ENCODE measurements at regions not wholly inside any gene's neighbourhood (a gene's known extent, or its start where the extent isn't known, plus 50 kb on each side); places are given as distances from the start of the nearest gene placed in this dataset.

GRCh38 chr5:92969781-92970237 is 611.2 kb downstream of the NR2F1-AS1 start:
- Histone ChIP-seq H3K4me1 (no peaks in the 10 kb centered on the region), H3K9me3 (no peaks in the 10 kb centered on the region), H3K36me3 (no peaks in the 10 kb centered on the region), H3K27me3 (ENCODE audit: low read depth) (no peaks in the 10 kb centered on the region), H3K4me3 (no peak overlapping the region), H3K27ac (no peak overlapping the region)
- intact Hi-C loops (cut with DNase I), result no loop called here
- DNase-seq (no peak), ATAC-seq (no peak)
- no peak for TF ChIP-seq CTCF (IDR thresholded peaks at IDR 0.05)

- intact Hi-C loops (cut with DNase I), result no loop called here
- Histone ChIP-seq H3K4me1 (no peaks in the 10 kb centered on the region), H3K4me3 (no peak overlapping the region), H3K36me3 (no peaks in the 10 kb centered on the region), H3K9me3 (no peaks in the 10 kb centered on the region), H3K27me3 (ENCODE audit: low read depth) (no peaks in the 10 kb centered on the region), H3K27ac (no peak overlapping the region)
- no peak for ATAC-seq
- no peak for DNase-seq
- no peak for TF ChIP-seq CTCF (IDR thresholded peaks at IDR 0.05)
These were observed 611.7 kb downstream of the NR2F1-AS1 start for GRCh38 chr5:92969191-92969780.

- Histone ChIP-seq H3K4me3 (no peak overlapping the region), H3K27ac (no peak overlapping the region), H3K9me3 (no peaks in the 10 kb centered on the region), H3K36me3 (no peaks in the 10 kb centered on the region), H3K4me1 (no peaks in the 10 kb centered on the region), H3K27me3 (ENCODE audit: low read depth) (no peaks in the 10 kb centered on the region)
- intact Hi-C loops (cut with DNase I), result no loop called here
- DNase-seq (no peak), ATAC-seq (no peak)
- no peak for TF ChIP-seq CTCF (IDR thresholded peaks at IDR 0.05)
These were observed 617.2 kb downstream of the NR2F1-AS1 start for GRCh38 chr5:92963800-92964199.

- DNase-seq (no peak), ATAC-seq (no peak)
- no peak overlapping the region for H3K27ac ChIP-seq
- no peaks in the 10 kb centered on the region for H3K27me3 ChIP-seq (ENCODE audit: low read depth)
- H3K9me3 ChIP-seq, result no peaks in the 10 kb centered on the region
- H3K4me1 ChIP-seq, result no peaks in the 10 kb centered on the region
- no peak overlapping the region for H3K4me3 ChIP-seq
- intact Hi-C loops (cut with DNase I), result no loop called here
- H3K36me3 ChIP-seq, result no peaks in the 10 kb centered on the region
- no peak for TF ChIP-seq CTCF (IDR thresholded peaks at IDR 0.05)
These were observed 618.3 kb downstream of the NR2F1-AS1 start for GRCh38 chr5:92962752-92963151.

GRCh38 chr5:92956886-92957285 is 624.1 kb downstream of the NR2F1-AS1 start:
- peaks cover 7% of the 10 kb centered on the region for H3K9me3 ChIP-seq
- H3K4me1 ChIP-seq, result no peaks in the 10 kb centered on the region
- intact Hi-C loops (cut with DNase I), result no loop called here
- H3K27ac ChIP-seq, result no peak overlapping the region
- TF ChIP-seq CTCF (IDR thresholded peaks at IDR 0.05), result no peak
- no peaks in the 10 kb centered on the region for H3K27me3 ChIP-seq (ENCODE audit: low read depth)
- no peaks in the 10 kb centered on the region for H3K36me3 ChIP-seq
- ATAC-seq (no peak), DNase-seq (no peak)
- H3K4me3 ChIP-seq, result no peak overlapping the region

All from lower lobe of right lung (tissue), 2 donors.